AG04449 (cell line): ENCODE measurements at regions not wholly inside any gene's neighbourhood (a gene's known extent, or its start where the extent isn't known, plus 50 kb on each side); places are given as distances from the start of the nearest gene placed in this dataset.

Experiments used
- CTCF ChIA-PET: fragments of 350-600 bp; formaldehyde crosslinking; extraction: SDS; loops from one replicate; lab custom pipeline; 2021; ENCODE audit warnings: antibody characterized with exemption; lab: Yijun Ruan, JAX
- POLR2A ChIA-PET: fragments of 400-600, 350-600 bp; formaldehyde crosslinking; extraction: SDS; loops from one replicate; lab custom pipeline; 2020; ENCODE audit warnings: antibody characterized with exemption, inconsistent platforms; lab: Yijun Ruan, JAX
- DNase-seq: peaks from one replicate; pipeline ENCODE4 v3.0.0-alpha.2; 2010; ENCODE audit warnings: low read depth, low spot score
- H3K4me3 ChIP-seq: 2 replicates; pipeline ENCODE4 v1.5.1; 2011; ENCODE audit warnings: low read depth, mild to moderate bottlenecking, control low read depth, low read length
- TF ChIP-seq, protein P1 (sequence below): IDR thresholded peaks from one replicate; pipeline ENCODE4 v1.5.1; 2011; ENCODE audit warnings: mild to moderate bottlenecking, moderate library complexity, low read length, control low read depth, inconsistent platforms; ENCODE audit not compliant: insufficient read depth; ENCODE audit errors: missing control alignments

- ChIA-PET POLR2A (no interaction called here), CTCF (no interaction called here)
- no peak for DNase-seq
- no peak overlapping the region for H3K4me3 ChIP-seq
- TF ChIP-seq, protein P1, sequence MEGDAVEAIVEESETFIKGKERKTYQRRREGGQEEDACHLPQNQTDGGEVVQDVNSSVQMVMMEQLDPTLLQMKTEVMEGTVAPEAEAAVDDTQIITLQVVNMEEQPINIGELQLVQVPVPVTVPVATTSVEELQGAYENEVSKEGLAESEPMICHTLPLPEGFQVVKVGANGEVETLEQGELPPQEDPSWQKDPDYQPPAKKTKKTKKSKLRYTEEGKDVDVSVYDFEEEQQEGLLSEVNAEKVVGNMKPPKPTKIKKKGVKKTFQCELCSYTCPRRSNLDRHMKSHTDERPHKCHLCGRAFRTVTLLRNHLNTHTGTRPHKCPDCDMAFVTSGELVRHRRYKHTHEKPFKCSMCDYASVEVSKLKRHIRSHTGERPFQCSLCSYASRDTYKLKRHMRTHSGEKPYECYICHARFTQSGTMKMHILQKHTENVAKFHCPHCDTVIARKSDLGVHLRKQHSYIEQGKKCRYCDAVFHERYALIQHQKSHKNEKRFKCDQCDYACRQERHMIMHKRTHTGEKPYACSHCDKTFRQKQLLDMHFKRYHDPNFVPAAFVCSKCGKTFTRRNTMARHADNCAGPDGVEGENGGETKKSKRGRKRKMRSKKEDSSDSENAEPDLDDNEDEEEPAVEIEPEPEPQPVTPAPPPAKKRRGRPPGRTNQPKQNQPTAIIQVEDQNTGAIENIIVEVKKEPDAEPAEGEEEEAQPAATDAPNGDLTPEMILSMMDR = no peak
These were observed 355.0 kb downstream of the EDEM1 start for GRCh38 chr3:5542472-5542871.

DNA sequence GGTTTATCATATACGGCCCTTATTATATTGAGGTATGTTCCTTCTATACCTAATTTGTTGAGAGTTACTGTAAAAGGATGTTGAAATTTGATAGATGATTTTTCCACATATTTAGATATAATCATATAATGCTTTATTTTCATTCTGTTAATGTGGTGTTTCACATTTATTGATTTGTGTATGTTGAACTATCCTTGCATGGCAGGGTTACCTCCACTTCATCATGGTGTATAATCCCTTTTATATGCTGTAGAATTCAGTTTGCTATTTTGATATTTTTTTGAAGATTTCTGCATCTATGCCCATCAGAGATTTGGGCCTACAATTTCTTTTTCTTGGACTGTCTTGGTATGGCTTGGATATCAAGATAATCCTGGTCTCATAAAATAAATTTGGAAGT is 355.5 kb downstream of the EDEM1 start:
- TF ChIP-seq, protein P1 = no peak
- ChIA-PET POLR2A (no interaction called here), CTCF (no interaction called here)
- DNase-seq = no peak
- H3K4me3 ChIP-seq = no peak overlapping the region

- no peak overlapping the region for H3K4me3 ChIP-seq
- CTCF ChIA-PET = no interaction called here
- POLR2A ChIA-PET = no interaction called here
- no peak for DNase-seq
- TF ChIP-seq, protein P1 = no peak
These were observed 358.2 kb downstream of the EDEM1 start for GRCh38 chr3:5545719-5546118.

DNA sequence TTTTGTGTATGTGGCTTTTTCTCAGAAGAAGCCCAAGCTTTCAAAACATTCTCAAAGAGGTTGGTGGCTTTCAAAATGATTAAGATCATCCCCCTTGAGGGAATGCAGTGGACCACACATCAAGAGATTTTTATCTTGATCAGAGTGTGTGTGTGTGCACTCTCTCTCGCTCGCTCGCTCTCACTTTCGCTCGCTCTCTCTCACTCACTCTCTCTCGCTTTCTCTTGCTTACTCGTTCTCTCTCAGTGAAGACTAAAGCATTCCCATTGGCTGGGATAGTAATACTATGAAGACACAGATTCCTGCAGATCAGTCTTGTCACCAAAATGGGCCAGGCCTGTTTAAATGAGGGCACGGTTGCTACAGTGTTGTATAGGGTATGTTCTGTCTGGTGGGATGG is 365.7 kb downstream of the EDEM1 start:
- H3K4me3 ChIP-seq = no peak overlapping the region

GRCh38 chr3:5554245-5554747 is 366.8 kb downstream of the EDEM1 start:
- CTCF ChIA-PET = no interaction called here
- POLR2A ChIA-PET = no interaction called here
- H3K4me3 ChIP-seq = no peak overlapping the region
- TF ChIP-seq, protein P1 = no peak
- no peak for DNase-seq

More for the DNA sequence above, 365.7 kb downstream of the EDEM1 start:
- DNase-seq = no peak
- CTCF ChIA-PET = no interaction called here
- TF ChIP-seq, protein P1 = no peak
- POLR2A ChIA-PET = no interaction called here

DNA sequence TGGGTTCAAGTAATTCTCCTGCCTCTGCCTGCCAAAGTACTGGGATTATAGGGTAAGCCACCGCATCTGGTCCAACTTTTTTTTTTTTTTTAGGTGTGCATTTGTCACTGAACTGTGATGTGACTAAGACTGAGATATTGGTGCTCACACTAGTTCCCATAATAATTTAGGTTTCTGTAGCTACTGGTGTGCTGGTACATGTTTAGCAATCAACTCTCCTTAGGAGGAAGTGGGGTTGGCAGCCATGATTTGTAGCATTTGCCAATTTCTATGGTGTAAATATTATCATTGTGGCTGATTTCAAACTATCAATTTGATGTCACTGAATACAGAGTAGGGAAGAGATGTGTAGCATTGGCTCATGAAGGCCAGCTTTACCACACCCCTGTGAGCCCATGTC is 372.7 kb downstream of the EDEM1 start:
- no peak for DNase-seq
- H3K4me3 ChIP-seq = no peak overlapping the region
- ChIA-PET POLR2A (no interaction called here), CTCF (no interaction called here)
- TF ChIP-seq, protein P1 = no peak
